HL-60/S4 treated with phorbol 12-myristate 13-acetate at 8.2 ng/mL for 4 days and 3 days (cell line): ENCODE measurements at regions not wholly inside any gene's neighbourhood (a gene's known extent, or its start where the extent isn't known, plus 50 kb on each side); places are given as distances from the start of the nearest gene placed in this dataset.

ENCODE experiments used
- in situ Hi-C: fragments of 300-500 bp; cut with MboI; formaldehyde crosslinking; loops from 2 replicates; pipeline ENCODE4 v1.15.0; 2022; ENCODE audit warnings: low sequenced_read_pairs

DNA sequence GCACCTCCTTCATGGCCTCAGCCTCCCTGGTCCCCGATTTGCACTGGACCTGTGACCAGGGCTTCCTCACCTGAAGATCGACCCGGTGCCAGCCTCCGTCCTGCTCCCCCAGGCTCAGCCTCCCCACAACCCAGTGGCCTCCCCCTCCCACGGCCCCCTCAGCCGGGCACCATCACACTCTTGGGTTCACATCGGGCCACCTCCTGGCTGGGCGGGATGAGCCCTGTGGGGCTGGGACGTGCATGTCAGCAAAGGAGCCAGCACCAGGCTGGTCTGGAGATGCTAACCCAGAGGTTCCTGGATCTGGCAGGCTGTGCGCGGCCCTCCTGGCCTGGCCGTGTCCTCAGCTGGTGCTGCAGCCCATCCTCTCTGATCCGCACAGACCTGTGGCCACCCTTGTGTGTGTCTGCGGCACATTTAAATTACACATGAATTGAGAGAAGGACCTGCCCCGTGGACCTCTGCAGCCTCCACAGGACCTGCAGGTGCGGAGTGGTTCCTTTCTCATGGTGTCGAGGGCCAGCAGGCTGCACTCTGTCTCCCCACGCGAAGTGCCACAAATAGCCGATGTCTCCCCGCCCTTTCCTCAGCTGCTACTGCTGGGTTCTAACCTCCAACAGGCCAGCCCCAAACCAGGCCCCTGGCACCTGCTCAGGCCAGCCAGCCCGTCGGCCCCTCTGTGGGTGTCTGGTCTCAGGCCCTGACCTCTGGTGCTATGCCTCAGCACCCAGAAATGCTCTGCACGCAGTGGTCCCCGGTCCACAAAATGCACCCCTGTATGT is 237.5 kb downstream of the ERMARD start:
- in situ Hi-C loops = no loop called here

DNA sequence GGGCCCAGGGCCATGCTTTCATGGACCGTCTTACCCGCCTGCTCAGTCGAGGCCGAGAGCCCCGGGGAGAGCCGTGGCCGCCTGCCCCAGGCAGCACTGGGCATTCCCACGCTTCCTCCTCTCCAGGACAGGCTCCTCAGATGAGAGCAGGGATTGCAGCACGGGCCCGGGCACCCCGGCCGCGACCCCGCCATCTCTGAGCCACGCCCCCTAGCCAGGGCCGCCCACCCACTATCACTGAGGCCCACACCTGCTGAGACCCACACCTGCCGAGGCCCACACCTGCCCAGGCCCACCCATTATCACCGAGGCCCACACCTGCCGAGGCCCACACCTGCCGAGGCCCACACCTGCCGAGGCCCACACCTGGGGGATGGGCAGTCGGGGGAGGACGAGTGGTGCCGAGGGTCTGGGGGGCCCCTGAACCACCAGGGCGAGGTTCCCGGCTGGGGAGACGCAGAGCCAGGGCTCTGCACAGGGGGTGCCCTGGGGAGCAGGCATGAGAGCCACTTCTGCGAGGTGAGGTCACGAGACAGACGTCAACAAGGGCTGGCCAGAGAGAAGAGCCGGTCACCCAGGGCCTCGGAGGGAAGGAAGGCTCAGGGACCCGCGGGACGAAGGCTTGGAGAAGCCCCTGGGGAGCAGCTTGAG is 235.6 kb downstream of the ERMARD start:
- in situ Hi-C loops = no loop called here

DNA sequence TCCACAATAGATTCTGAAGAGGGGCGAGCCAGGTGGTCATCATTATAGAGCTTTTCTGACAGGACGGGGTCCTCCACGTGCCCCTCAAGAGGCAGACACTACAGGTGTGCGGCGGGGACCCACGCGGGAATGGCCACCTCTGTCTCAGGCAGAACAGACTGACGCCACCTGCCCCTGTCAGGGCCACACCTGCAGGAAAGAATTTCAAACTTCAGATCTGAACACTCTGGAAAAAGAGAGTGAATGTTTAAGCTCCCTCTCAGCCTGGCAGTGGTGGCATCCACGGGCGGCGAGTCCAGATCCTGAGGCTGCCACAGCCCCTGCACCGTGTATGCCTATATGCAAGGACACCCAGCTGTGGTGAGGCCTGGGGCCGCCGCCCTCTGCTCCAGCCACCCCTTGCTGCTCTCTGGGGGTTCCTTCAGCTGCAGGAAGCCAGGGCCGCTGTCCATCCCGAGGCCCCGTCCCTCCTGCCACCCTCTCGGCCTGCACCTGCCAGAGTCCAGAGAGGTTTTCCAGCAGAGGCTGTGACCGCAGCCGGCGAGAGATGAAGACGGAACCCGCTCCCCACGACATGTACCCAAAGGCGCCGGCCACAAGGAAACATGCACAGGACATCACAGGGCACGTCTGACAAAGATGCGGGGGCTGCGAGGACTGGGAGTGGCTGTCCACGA is 234.9 kb downstream of the ERMARD start:
- in situ Hi-C loops = no loop called here

DNA sequence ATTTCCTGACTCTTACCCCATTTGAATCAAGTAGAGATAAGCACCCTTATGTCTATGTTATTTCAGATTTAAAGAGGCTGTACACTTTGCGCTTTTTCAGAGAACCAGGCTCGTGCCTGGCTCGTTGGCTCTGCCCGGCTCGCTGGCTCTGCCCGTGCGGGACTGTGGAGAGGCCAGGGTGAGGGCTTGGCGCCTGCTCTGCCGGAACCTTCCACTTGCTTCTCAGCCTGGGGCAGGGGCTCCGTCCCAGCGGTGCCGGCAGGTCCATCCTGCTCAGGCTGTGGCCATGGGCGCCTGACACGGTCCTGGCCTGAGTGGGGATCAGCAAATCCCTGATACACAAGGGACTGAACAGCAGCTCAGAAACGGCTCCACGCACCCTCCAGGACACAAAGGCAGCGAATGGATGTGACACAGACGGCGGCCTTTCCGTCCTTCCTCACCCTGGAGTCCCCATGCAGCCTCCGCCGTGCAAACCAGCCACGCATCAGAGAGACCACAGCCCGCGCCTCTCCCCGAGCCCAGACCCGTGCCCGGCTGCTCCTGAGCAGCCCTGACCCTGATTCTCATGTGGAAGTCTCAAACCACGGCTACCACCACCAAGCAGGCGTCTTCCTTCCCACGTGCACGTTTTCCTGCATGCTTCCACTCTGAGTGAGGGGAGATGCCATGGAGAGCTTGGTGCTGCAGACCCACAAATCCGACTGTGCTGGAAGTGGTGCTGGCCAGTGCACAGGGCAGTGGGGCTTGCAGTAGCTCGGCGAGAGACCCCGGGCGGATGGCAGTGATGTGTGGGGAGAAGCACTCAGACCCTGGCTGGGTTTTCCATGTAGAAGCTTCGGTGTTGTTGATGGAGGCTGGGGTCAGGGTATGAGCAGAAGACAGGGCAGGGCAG is 233.9 kb downstream of the ERMARD start:
- in situ Hi-C loops = no loop called here

DNA sequence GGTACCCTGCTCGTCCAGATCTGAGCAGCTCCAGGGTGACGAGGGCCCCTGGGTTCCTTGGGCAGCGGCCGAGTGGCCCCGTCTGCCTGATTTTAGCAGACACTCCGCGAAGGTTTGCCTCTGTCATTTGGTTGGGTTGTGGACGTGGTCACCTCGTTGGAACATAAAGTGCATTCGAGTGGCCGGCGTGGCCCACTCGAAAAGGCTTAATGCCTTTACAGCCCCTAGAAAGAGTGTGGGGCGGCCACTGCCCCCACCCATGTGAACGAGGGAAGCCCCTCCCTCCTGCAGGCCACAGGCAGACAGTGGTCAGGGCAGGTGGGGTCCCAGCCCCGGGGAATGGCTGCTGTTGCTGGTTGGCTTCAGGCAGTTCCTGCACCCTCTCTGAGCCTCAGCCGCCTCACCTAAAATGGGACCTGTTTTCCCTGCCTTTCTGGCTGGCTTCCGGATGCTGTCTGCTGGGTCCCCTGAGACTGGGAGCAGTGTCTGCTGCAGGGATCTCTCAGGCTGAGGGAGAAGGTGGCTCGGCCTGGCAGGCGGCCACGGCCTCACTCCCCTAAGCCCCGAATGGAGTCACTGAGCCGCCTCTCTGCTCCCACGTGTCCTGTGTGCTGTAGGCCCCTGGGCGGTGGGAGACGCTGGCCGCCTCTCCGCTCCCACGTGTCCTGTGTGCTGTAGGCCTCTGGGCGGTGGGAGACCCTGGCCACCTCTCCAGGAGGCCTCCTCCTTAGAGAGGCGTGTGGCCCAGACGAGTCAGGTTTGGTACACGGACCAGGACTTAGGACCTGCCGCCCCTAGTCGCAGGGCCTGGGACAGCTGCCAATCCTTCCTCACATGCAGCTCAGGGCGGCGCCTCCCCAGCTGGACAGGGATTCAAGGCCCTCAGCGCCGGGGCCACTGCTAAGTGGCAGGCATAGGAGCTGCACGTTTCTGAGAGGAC is 233.0 kb downstream of the ERMARD start:
- in situ Hi-C loops = no loop called here

DNA sequence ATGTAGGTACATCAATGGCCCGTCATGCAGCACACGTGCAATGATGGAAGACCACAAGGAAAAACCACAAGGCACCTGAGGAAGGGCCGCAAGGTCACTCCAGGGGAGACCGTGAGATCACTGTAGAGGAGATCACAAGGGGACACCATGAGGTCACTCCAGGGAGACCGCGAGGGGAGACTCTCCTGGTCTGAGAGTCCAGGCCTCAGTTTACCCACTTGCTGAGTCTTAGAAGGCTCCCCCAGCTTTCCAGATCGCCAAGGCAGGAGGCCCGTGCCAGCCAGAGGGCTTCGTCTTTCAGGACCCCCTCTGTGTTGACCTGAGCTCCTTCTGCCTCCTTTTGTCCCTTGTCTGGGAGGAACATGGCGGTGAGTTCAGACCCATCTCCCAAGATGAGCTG is 232.2 kb downstream of the ERMARD start:
- in situ Hi-C loops = no loop called here

DNA sequence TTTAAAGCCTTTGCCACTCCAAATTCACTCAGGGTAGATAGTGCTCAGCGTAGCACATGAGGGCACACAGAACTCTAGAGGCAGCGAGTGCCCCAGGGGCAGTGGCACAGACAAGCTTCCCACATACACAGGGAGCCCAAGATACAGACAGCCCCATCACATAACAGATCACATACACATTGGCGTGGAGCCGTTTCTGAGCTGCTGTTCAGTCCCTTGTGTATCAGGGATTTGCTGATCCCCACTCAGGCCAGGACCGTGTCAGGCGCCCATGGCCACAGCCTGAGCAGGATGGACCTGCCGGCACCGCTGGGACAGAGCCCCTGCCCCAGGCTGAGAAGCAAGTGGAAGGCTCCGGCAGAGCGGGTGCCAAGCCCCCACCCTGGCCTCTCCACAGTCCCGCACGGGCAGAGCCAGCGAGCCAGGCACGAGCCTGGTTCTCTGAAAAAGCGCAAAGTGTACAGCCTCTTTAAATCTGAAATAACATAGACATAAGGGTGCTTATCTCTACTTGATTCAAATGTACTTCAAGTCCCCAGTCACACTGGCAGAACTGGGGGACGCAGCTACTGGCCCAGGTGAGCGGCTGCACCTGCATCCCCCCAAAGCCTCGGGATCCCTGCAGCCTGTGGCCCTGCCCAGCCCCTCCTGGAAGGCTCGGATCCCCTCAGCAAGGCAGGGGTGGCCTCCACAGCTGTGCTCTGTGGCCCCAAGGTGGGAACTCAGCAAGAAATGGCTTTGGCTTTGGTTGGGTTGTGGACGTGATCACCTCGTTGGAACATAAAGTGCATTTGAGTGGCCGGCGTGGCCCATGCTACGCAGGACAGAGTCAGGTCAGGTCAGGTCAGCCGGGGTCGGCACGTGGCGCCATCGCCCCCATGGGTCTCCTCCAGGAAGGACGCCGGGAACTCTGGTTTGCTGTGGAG is 231.3 kb downstream of the ERMARD start:
- in situ Hi-C loops = no loop called here

DNA sequence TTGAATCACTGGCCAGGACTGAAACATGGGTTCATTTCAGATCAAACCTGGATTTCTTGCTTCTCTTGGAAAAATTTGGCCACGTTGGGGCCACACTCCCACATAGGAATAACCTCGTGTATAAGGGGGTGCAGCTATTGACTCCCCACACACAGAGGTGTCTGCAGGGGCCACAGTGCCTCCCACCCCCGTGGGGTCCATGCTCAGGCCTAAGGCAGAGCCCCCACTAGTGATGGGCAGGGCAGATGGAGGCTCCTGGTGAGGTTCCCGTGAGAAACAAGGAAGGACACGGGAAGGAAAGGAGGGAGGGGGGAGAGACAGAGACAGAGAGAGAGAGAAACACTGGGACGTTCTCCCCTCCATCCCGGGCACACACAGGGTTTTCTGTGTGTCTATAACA is 230.5 kb downstream of the ERMARD start:
- in situ Hi-C loops = no loop called here

DNA sequence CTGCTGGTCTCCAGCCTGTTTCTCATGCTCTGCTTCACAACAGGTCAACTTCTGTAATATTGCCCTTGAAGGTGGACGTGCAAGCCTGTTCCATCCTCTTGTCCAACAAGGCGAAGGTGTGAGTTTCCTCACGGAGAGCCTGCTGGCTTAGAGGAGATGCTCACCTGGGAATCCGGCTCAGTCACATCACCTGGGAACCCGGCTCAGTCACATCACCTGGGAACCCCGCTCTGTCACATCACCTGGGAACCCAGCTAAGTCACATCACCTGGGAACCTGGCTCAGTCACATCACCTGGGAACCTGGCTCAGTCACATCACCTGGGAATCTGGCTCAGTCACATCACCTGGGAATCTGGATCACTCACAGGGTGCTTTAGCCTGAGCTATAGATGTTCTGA is 230.1 kb downstream of the ERMARD start:
- in situ Hi-C loops = no loop called here

DNA sequence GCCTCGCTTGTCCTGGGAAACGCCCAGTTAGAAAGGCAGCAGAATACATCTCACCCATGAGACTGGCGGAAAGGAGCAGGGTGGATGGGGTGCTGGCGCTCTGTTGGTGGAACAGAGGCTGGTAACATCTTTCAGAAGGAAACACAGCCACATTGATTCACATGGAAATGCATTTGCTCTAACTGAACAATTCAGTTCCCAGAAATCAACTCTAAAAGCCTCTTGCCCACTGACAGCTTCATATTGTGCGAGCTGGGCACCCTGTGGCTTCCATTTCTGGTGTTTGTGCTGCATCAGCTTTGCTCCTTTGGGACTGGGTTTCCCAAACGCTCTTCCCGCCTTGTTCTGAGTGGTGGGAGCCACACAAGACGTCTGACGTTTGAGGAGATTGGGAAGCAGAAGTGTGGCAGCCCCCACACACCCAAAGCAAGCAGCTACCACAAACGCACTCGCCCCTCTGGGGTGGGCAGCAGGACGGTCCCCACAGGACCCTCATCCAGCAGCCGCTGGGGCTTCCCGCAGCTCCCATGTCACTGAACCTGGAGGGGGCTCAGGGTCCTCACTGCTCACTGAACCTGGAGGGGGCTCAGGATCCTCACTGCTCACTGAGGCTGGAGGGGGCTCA is 229.5 kb downstream of the ERMARD start:
- in situ Hi-C loops = no loop called here

DNA sequence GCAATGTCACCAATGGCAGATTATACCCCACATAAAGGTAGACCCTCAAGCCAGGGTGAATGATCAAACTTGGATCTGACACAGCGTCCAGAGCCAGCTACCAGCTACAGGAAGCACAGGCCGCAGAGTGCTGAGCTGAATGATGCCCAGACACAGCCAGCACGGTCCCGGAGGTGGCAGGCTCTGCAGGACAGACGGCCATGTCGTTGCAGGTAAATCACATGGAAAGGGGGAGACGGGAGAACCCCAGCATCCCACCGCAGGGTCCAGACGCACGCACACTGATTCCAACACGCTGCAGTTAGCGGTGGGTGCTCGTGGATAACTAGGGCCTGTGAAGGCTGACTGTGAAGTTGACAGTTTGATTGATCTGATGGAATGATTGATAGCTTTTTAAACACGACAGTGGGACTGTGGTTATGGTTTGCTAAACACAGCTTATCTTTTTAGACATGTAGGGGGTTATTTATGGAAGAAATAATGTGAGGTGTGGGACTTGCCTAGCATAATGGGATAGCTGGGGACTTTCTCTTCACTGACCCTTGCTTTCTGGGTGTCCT is 228.5 kb downstream of the ERMARD start:
- in situ Hi-C loops = no loop called here

DNA sequence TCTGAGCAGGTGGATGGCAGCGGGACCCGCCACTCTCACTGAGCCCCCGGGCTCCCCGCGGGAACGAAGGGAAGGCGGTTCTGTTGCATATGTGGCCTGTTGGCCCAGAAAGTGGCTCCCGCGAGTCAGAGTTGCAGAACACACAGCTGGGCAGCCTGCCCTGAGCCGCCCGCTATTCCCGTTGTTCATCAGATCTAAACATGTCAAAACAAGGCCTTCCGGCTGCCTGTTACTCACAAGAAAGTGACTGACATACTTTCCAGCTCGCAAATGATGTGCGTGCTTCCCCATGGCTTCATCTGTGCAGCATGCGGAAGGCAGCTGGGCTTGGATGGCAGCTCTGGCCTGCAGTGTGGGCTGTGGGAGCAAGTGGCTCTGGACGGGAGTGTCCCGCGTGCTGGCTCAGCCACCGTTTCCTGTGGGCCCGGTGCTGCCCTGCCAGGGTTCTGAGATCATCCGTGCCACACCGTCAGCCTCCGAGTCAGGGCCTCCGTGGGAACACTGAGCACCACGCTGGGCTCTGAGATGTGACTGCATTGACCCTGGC is 227.3 kb downstream of the ERMARD start:
- in situ Hi-C loops = no loop called here

DNA sequence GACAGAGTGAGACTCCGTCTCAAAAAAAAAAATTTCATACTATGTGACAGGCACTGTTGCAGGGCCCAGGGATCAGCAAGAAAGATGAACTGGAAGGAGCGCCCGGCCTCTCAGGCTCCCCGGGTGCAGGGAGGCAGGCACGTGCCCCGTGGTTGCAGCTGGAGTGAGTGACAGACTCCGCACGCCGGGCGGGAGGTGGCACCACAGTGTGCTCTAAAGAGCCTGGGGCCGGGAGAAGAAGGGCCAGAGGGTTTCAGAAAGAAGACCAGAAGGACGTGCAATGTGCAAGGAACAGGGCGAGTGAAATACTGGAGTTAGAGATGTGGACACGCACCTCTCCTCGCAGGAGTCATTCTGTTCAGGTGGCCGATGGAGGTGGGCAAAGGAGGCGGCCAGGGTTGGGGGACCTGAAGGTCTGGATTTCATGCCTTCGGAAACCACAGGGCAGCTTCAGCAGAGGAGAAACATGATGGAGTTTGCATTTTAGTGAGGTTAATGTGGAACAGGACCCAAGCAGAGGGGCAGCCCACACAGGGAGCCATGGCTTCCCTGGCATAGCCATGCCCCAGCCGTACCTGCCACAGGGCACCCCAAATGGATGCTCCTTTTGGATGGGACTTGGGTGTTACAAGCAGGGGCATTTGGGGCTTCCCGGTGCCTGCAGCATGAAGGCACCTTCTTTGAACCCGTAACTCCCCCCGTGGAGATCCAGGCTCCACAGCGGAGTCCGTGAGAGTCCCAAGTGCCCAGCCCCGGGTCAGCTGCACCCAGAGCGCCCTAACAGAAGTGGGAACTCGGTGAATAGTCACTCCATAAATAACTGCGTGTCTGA is 226.2 kb downstream of the ERMARD start:
- in situ Hi-C loops = no loop called here

DNA sequence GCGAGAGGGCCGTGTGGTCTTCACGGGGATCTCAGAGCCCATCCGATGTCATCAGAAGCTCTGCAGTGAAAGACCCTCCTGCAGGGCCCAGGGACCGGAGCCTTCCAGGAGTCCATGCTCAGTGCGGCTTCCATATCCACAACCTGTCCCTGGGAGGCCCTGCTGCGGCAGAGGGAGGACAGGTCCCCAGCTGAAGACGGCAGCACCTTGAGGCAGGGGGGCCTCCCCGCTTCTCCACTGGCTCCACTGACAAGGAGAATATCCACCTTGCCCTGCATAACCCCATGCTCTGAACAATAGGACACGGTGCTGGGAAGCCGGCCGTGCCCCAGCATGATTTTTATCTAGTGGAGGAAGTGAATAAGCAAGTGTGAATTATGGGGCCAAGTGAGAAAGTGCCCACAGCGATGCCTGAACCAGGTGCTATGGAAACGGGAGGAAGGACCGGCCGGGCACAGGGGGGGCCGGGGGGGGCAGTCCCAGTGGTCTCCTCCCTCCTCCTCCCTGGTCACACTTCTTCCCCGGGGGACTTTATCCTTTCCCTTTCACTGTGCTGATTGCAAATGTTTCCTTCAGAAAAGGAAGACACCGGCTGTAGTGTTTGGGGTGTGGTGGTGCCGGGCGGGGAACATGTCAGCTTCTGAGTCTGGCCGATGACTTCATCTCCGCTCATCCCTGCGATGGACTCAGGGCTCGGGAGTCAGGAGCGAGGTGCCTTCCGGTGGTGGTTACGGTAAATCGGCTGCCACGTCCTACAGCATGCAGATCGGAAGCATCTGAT is 225.1 kb downstream of the ERMARD start:
- in situ Hi-C loops = no loop called here

DNA sequence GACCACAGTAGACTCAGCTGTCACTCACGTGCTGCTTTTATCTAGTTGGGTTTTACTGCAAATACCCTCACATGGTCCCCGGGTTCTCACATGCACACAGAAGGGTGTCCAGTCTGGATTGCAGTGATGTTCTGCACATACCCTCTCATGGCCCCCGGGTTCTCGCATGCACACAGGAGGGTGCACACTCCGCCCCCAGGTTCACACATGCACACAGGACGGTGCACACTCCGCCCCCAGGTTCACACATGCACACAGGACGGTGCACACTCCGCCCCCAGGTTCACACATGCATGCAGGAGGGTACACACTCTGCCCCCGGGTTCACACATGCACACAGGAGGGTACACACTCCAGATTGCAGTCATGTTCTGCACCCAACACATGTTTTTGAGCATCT is 224.3 kb downstream of the ERMARD start:
- in situ Hi-C loops = no loop called here

DNA sequence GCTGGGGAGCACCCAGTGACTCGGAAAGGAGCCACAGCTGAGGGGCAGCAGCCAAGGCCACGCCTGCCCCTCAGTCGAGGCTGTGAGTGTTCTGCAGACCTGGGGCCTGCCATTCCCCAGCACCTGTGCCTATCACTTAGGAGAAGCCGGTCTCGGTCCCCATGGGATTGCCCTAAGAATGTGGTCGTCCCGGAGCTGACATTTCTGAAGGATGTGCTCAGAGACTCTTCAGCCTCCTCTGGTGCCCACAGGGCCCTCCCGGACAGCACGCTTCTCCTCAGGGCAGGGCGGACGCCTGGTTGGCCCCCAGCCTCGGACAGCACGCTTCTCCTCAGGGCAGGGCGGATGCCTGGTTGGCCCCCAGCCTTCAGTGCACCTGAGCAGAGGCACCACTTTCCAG is 223.9 kb downstream of the ERMARD start:
- in situ Hi-C loops = no loop called here
